Activated CD8-positive, alpha-beta T cell treated with anti-CD3 and anti-CD28 coated beads, Interleukin-2, amount 10 ng/mL, durations not matched to agents 7 days and 5 days (primary cell): ENCODE measurements at regions not wholly inside any gene's neighbourhood (a gene's known extent, or its start where the extent isn't known, plus 50 kb on each side); places are given as distances from the start of the nearest gene placed in this dataset.
"Not testable (repeated sequence)": the region's sequence is repeated elsewhere in the genome, so short reads cannot be mapped to it uniquely, and the experiment has no call there.

Experiments
- ATAC-seq: fragments of 150-1000 bp; cut with Tn5 transposase; one replicate; pipeline ENCODE4 v1.10.0; 2021; ENCODE audit warnings: moderate library complexity
- CTCF ChIA-PET: fragments of 350-600 bp; sonication (Branson Sonifier 250); formaldehyde crosslinking; loops from one replicate; lab custom pipeline; 2021; ENCODE audit warnings: antibody characterized with exemption; lab: Charles Lee
- POLR2A ChIA-PET: fragments of 350-600 bp; sonication (Branson Sonifier 250); formaldehyde crosslinking; loops from one replicate; lab custom pipeline; 2021; ENCODE audit warnings: antibody characterized with exemption; lab: Charles Lee
- DNase-seq: peaks from one replicate; pipeline ENCODE4 v3.0.0-alpha.2; 2020
- H3K27ac Mint-ChIP-seq: one replicate; pipeline ENCODE4 v1.8.0; 2021; ENCODE audit warnings: mild to moderate bottlenecking, mixed read lengths
- H3K27me3 Mint-ChIP-seq: one replicate; pipeline ENCODE4 v1.8.0; 2021; ENCODE audit warnings: low read depth, mixed read lengths
- H3K36me3 Mint-ChIP-seq: one replicate; pipeline ENCODE4 v1.8.0; 2021; ENCODE audit warnings: low read depth, mixed read lengths
- H3K4me1 Mint-ChIP-seq: one replicate; pipeline ENCODE4 v1.8.0; 2021; ENCODE audit warnings: low read depth, mixed read lengths
- H3K4me3 Mint-ChIP-seq: one replicate; pipeline ENCODE4 v1.8.0; 2021; ENCODE audit warnings: mild to moderate bottlenecking, mixed read lengths
- H3K9me3 Mint-ChIP-seq: one replicate; pipeline ENCODE4 v1.8.0; 2022; ENCODE audit warnings: mixed read lengths; ENCODE audit not compliant: insufficient read depth

DNA sequence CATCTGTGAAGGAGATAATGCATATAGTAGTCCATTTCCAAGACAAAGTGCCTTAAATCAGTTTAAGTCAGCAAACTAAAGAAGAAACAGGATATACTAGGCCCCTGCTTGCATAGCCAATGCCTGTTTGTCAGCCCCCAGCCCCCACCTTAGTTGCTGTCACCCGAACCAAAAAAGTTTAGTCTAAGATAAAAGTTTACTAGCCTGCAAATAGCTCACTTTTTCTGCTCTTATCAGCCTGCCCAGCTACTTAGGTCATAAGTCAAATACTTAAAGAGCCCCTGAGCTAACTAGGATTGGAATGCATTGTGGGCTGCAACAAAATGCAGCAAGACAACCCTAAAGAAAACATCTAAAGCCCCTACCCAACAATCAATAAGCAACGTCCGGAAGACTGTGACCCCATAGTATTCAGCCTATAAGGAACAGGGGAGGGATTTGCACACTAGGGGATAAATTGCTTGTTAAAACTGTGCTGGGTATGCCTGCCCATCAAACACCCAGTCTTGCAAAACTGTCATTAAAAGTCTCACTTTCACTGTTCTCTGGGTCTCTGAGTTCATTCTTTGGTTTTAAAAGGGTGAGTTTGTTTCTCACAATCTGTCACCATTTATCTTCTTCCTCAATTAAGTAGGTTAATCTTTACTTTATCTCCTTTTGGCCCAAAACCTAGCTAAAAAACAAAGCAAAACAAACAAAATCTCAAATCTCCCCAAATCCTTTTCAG, 92.4 kb upstream of the CEP78 start:
- ATAC-seq (no peak), DNase-seq (no peak)
- peaks cover 11% of the 10 kb centered on the region for H3K36me3 Mint-ChIP-seq
- POLR2A ChIA-PET = no interaction called here
- no peaks in the 10 kb centered on the region for H3K27me3 Mint-ChIP-seq
- CTCF ChIA-PET = no interaction called here
- no peak overlapping the region for H3K27ac Mint-ChIP-seq
- peaks cover 17% of the 10 kb centered on the region for H3K9me3 Mint-ChIP-seq
- no peak overlapping the region for H3K4me3 Mint-ChIP-seq
- H3K4me1 Mint-ChIP-seq = peaks cover 5% of the 10 kb centered on the region

DNA sequence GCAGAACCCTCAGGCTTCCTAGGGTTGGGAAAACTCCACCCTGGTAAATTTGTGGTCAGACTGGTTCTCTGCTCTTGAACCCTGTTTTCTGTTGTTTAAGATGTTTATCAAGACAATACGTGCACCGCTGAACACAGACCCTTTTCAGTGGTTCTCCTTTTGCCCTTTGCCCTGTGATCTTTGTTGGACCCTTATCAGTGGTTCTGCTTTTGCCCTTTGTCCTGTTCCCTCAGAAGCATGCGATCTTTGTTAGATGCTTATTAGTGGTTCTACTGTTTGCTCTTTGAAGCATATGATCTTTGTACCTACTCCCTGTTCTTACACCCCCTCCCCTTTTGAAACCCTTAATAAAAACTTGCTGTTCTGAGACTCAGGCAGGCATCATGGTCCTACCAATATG, 93.6 kb upstream of the CEP78 start:
- H3K27ac Mint-ChIP-seq, POLR2A ChIA-PET, H3K4me1 Mint-ChIP-seq, ATAC-seq, H3K4me3 Mint-ChIP-seq, DNase-seq, CTCF ChIA-PET, H3K27me3 Mint-ChIP-seq: not testable (repeated sequence)
- Mint-ChIP-seq H3K9me3 (peaks cover 17% of the 10 kb centered on the region), H3K36me3 (peaks cover 14% of the 10 kb centered on the region)

- H3K4me1 Mint-ChIP-seq = peaks cover 26% of the 10 kb centered on the region
- no peak for ATAC-seq
- H3K36me3 Mint-ChIP-seq = peaks cover 16% of the 10 kb centered on the region
- peaks cover 11% of the 10 kb centered on the region for H3K9me3 Mint-ChIP-seq
- no peak overlapping the region for H3K27ac Mint-ChIP-seq
- no peaks in the 10 kb centered on the region for H3K27me3 Mint-ChIP-seq
- CTCF ChIA-PET = interaction anchor here (0.8 kb wide), 1 partner anchor 9 kb away, joined by 3 read pairs; no protein-coding TSS in a partner anchor
- POLR2A ChIA-PET = no interaction called here
- no peak overlapping the region for H3K4me3 Mint-ChIP-seq
- DNase-seq = peak; percentile 30
Measured at GRCh38 chr9:78133751-78134150, 102.1 kb upstream of the CEP78 start.

- Mint-ChIP-seq H3K36me3 (peaks cover 16% of the 10 kb centered on the region), H3K27me3 (peaks cover 5% of the 10 kb centered on the region), H3K4me3 (peak overlapping the region; percentile 61), H3K4me1 (peaks cover 26% of the 10 kb centered on the region), H3K27ac (peak overlapping the region; percentile 87), H3K9me3 (peaks cover 11% of the 10 kb centered on the region)
- POLR2A ChIA-PET = no interaction called here
- ATAC-seq (peak; percentile 86), DNase-seq (no peak)
- CTCF ChIA-PET = interaction anchor here (0.9 to 1.2 kb wide), 2 partner anchors 11 to 291 kb away, joined by 3 to 10 read pairs; no protein-coding TSS in a partner anchor
Measured at GRCh38 chr9:78132701-78133058, 101.1 kb upstream of the GNAQ start.

GRCh38 chr9:78131969-78132700, 100.5 kb upstream of the GNAQ start:
- peak overlapping the region; percentile 61 for H3K4me3 Mint-ChIP-seq
- H3K27me3 Mint-ChIP-seq = peaks cover 8% of the 10 kb centered on the region
- no peak for DNase-seq
- no peak for ATAC-seq
- POLR2A ChIA-PET = no interaction called here
- peak overlapping the region; percentile 87 for H3K27ac Mint-ChIP-seq
- CTCF ChIA-PET = interaction anchor here (0.7 to 1.8 kb wide), 7 partner anchors 11 to 676 kb away, joined by 3 to 10 read pairs (median 3); no protein-coding TSS in a partner anchor
- peaks cover 13% of the 10 kb centered on the region for H3K36me3 Mint-ChIP-seq
- H3K9me3 Mint-ChIP-seq = peaks cover 11% of the 10 kb centered on the region
- peaks cover 26% of the 10 kb centered on the region for H3K4me1 Mint-ChIP-seq

- Mint-ChIP-seq H3K4me1 (peaks cover 26% of the 10 kb centered on the region), H3K27ac (no peak overlapping the region), H3K27me3 (peaks cover 8% of the 10 kb centered on the region), H3K36me3 (peaks cover 13% of the 10 kb centered on the region), H3K4me3 (no peak overlapping the region), H3K9me3 (peaks cover 11% of the 10 kb centered on the region)
- DNase-seq (no peak), ATAC-seq (no peak)
- ChIA-PET POLR2A (interaction anchor here (0.6 to 0.8 kb wide), 2 partner anchors 267 to 314 kb away, joined by 3 to 4 read pairs; no protein-coding TSS in a partner anchor), CTCF (interaction anchor here (0.8 to 2.3 kb wide), 6 partner anchors 10 to 674 kb away, joined by 3 to 16 read pairs (median 4); no protein-coding TSS in a partner anchor)
Measured at GRCh38 chr9:78130853-78131252, 99.2 kb upstream of the GNAQ start.

DNA sequence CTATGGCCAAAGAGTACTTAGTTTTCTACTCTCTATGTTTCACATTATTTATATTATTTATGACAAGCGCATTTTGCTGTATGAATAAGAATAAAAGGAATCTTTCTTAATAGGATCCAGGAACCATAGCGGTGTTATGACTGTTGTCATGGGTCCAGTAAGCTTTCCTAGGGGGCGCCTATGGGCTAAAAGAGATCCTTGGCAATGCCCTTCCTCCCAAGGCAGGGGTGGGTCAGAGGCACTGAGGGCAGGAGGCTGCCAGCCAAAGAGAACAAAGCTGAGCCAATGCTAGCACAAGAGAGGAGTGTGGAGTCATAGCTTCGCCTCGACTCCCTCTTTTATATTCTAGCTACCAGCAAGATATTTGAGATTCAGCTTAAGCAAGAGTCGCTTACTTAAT, 98.4 kb upstream of the GNAQ start:
- no peak for DNase-seq
- ChIA-PET POLR2A (no interaction called here), CTCF (interaction anchor here (1.1 to 2.3 kb wide), 4 partner anchors 9 to 153 kb away, joined by 3 to 16 read pairs (median 4); no protein-coding TSS in a partner anchor)
- H3K4me3 Mint-ChIP-seq = no peak overlapping the region
- H3K9me3 Mint-ChIP-seq = peaks cover 11% of the 10 kb centered on the region
- H3K36me3 Mint-ChIP-seq = peaks cover 13% of the 10 kb centered on the region
- ATAC-seq = no peak
- peaks cover 10% of the 10 kb centered on the region for H3K27me3 Mint-ChIP-seq
- H3K4me1 Mint-ChIP-seq = peaks cover 26% of the 10 kb centered on the region
- H3K27ac Mint-ChIP-seq = no peak overlapping the region

GRCh38 chr9:78127279-78128225, 95.9 kb upstream of the GNAQ start:
- Mint-ChIP-seq H3K36me3 (peaks cover 2% of the 10 kb centered on the region), H3K9me3 (peaks cover 5% of the 10 kb centered on the region), H3K4me1 (peaks cover 12% of the 10 kb centered on the region), H3K4me3 (no peak overlapping the region), H3K27me3 (peaks cover 15% of the 10 kb centered on the region), H3K27ac (no peak overlapping the region)
- CTCF ChIA-PET = interaction anchor here (1.6 kb wide), 1 partner anchor 9 kb away, joined by 4 read pairs; no protein-coding TSS in a partner anchor
- DNase-seq = no peak
- ATAC-seq = no peak
- POLR2A ChIA-PET = no interaction called here

- peaks cover 15% of the 10 kb centered on the region for H3K27me3 Mint-ChIP-seq
Measured at GRCh38 chr9:78123808-78124207, 92.2 kb upstream of the GNAQ start.

GRCh38 chr9:78122631-78123030, 91.0 kb upstream of the GNAQ start:
- Mint-ChIP-seq H3K9me3 (no peaks in the 10 kb centered on the region), H3K27ac (no peak overlapping the region), H3K27me3 (peaks cover 9% of the 10 kb centered on the region), H3K4me3 (no peak overlapping the region), H3K4me1 (peaks cover 23% of the 10 kb centered on the region), H3K36me3 (no peaks in the 10 kb centered on the region)
- ChIA-PET CTCF (interaction anchor here (0.6 to 3.7 kb wide), 6 partner anchors 20 to 281 kb away, joined by 3 to 32 read pairs (median 10); no protein-coding TSS in a partner anchor), POLR2A (interaction anchor here (0.6 kb wide), 1 partner anchor 104 kb away, joined by 3 read pairs; no protein-coding TSS in a partner anchor)
- DNase-seq (no peak), ATAC-seq (no peak)

More at GRCh38 chr9:78123808-78124207, 92.2 kb upstream of the GNAQ start:
- CTCF ChIA-PET = interaction anchor here (1.2 to 3.0 kb wide), 5 partner anchors 9 to 667 kb away, joined by 3 to 13 read pairs (median 8); no protein-coding TSS in a partner anchor
- ATAC-seq (no peak), DNase-seq (no peak)
- H3K4me1 Mint-ChIP-seq = peaks cover 15% of the 10 kb centered on the region
- no peak overlapping the region for H3K4me3 Mint-ChIP-seq
- POLR2A ChIA-PET = no interaction called here
- peaks cover 2% of the 10 kb centered on the region for H3K36me3 Mint-ChIP-seq
- no peaks in the 10 kb centered on the region for H3K9me3 Mint-ChIP-seq
- no peak overlapping the region for H3K27ac Mint-ChIP-seq

GRCh38 chr9:78121488-78121887, 89.9 kb upstream of the GNAQ start:
- H3K36me3 Mint-ChIP-seq = no peaks in the 10 kb centered on the region
- no peak for ATAC-seq
- H3K4me1 Mint-ChIP-seq = peaks cover 23% of the 10 kb centered on the region
- ChIA-PET POLR2A (interaction anchor here (0.6 kb wide), 1 partner anchor 15 kb away, joined by 5 read pairs; no protein-coding TSS in a partner anchor), CTCF (interaction anchor here (0.6 to 3.7 kb wide), 35 partner anchors 9 to 665 kb away, joined by 3 to 32 read pairs (median 4); partner anchors contain the start of gene GNAQ)
- no peak overlapping the region for H3K27ac Mint-ChIP-seq
- peaks cover 8% of the 10 kb centered on the region for H3K27me3 Mint-ChIP-seq
- no peaks in the 10 kb centered on the region for H3K9me3 Mint-ChIP-seq
- peak; percentile 68 for DNase-seq
- H3K4me3 Mint-ChIP-seq = no peak overlapping the region
